ENCODE measurements at regions not wholly inside any gene's neighbourhood (a gene's known extent, or its start where the extent isn't known, plus 50 kb on each side); places are given as distances from the start of the nearest gene placed in this dataset.

- no peak for DNase-seq (ENCODE audit: low read depth, low spot score)
- H3K4me3 ChIP-seq (ENCODE audit: low read depth, low read length), result no peak overlapping the region
- POLR2A ChIA-PET, result no interaction called here
- no peak for TF ChIP-seq CTCF (IDR thresholded peaks at IDR 0.05; ENCODE audit: insufficient read depth, low read length, missing control alignments)
- CTCF ChIA-PET, result no interaction called here
Measured at GRCh38 chr13:26463848-26464247, 93.6 kb upstream of the WASF3 start.

DNA sequence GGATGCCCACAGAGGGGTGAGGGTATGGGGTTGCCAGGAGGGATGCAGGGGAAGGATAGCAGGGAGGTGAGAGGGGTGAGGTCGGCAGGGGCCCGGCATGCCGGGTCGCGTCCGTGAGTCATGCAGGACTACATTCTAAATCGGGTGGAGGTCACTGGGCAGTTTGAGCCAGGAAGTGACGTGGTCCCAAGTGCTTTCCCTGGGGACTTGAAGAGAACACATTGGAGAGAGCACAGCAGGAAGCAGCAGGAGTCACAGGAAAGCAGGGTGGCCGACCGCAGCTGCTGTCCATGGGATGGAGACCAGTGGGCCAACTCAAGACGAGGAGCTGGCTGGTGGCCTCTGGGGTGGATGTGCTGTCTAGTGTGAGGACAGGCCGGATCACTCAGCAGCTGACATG is 92.0 kb upstream of the WASF3 start:
- ChIA-PET CTCF (no interaction called here), POLR2A (no interaction called here)
- H3K4me3 ChIP-seq (ENCODE audit: low read depth, low read length), result no peak overlapping the region
- DNase-seq (ENCODE audit: low read depth, low spot score), result no peak
- TF ChIP-seq CTCF (IDR thresholded peaks at IDR 0.05; ENCODE audit: insufficient read depth, low read length, missing control alignments), result no peak

DNA sequence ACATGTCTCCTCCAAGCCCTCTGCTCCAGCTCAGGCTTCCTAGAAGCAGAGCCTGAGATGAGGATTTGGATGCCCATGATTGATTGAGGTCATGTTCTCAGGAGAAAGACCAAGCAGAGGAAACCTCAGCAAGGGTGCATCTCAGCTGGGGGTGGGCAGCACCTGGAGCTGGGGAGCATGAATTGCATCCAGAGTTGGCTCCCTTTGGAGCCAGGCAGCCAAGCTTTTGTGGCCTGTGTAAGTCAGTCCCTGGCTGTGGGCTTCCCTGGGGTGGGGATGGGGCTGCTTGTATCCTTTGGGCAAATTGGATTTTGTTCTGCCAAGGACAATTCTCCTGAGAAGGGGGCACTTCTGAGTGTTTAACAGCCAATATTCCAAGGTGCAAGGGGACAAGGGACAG is 91.5 kb upstream of the WASF3 start:
- ChIA-PET POLR2A (no interaction called here), CTCF (no interaction called here)
- DNase-seq (ENCODE audit: low read depth, low spot score), result no peak
- H3K4me3 ChIP-seq (ENCODE audit: low read depth, low read length), result no peak overlapping the region
- TF ChIP-seq CTCF (IDR thresholded peaks at IDR 0.05; ENCODE audit: insufficient read depth, low read length, missing control alignments), result no peak

- no peak overlapping the region for H3K4me3 ChIP-seq (ENCODE audit: low read depth, low read length)
- TF ChIP-seq CTCF (IDR thresholded peaks at IDR 0.05; ENCODE audit: insufficient read depth, low read length, missing control alignments), result no peak
- no peak for DNase-seq (ENCODE audit: low read depth, low spot score)
- CTCF ChIA-PET, result interaction anchor here (1.0 to 1.4 kb wide), 2 partner anchors 231 to 282 kb away, joined by 3 read pairs; no protein-coding TSS in a partner anchor
- POLR2A ChIA-PET, result no interaction called here
Measured at GRCh38 chr13:26468265-26468801, 89.2 kb upstream of the WASF3 start.

DNA sequence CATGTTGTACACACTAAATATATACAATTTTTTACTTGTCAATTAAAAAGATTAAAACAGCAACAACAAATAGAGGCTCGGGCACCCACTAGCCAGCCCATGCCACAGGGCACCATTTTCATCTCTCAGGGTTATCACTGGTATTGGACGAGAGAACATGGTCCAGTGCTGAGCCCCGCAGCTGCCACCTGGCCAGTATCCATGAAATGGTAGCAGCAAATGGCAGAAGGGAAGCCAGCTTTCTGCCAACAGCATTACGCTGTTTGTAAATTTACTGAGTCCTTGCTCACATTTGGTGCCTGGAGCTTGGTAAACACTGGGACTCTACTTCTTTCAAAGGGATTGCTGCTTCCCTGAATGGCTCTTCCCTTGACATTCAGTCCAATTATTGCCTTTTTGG is 87.9 kb upstream of the WASF3 start:
- POLR2A ChIA-PET, result no interaction called here
- no peak for TF ChIP-seq CTCF (IDR thresholded peaks at IDR 0.05; ENCODE audit: insufficient read depth, low read length, missing control alignments)
- CTCF ChIA-PET, result interaction anchor here (1.0 kb wide), 1 partner anchor 284 kb away, joined by 3 read pairs; no protein-coding TSS in a partner anchor
- H3K4me3 ChIP-seq (ENCODE audit: low read depth, low read length), result no peak overlapping the region
- no peak for DNase-seq (ENCODE audit: low read depth, low spot score)

GRCh38 chr13:26471807-26472206 is 85.7 kb upstream of the WASF3 start:
- DNase-seq (ENCODE audit: low read depth, low spot score), result no peak
- POLR2A ChIA-PET, result no interaction called here
- CTCF ChIA-PET, result interaction anchor here (1.0 kb wide), 1 partner anchor 227 kb away, joined by 3 read pairs; no protein-coding TSS in a partner anchor

More at GRCh38 chr13:26471807-26472206, 85.7 kb upstream of the WASF3 start:
- TF ChIP-seq CTCF (IDR thresholded peaks at IDR 0.05; ENCODE audit: insufficient read depth, low read length, missing control alignments), result no peak
- H3K4me3 ChIP-seq (ENCODE audit: low read depth, low read length), result no peak overlapping the region
